CD14-positive monocyte (primary cell): ENCODE measurements at regions not wholly inside any gene's neighbourhood (a gene's known extent, or its start where the extent isn't known, plus 50 kb on each side); places are given as distances from the start of the nearest gene placed in this dataset.

Experiments
- DNase-seq, 3 donors: peaks; one replicate each; pipeline ENCODE4 v3.0.0-alpha.2; 2011 to 2022
- H2AFZ ChIP-seq: 2 replicates; pipeline ENCODE4 v1.6.0; 2012; ENCODE audit warnings: mild to moderate bottlenecking, low read depth, low read length, inconsistent platforms; ENCODE audit not compliant: insufficient read depth, poor library complexity, severe bottlenecking
- H3K27ac ChIP-seq, 2 donors: 1 replicate in 1 of 2; 2 replicates in 1 of 2; pipeline ENCODE4 v1.5.1; 2012 to 2013; ENCODE audit warnings: low read length in 2 of 2, control low read depth in 1 of 2, inconsistent platforms in 1 of 2, low read depth in 1 of 2, mild to moderate bottlenecking in 1 of 2
- H3K27me3 ChIP-seq, 2 donors: one replicate each; pipeline versions ENCODE4 v1.6.0 to v1.6.1; 2011 to 2013; ENCODE audit warnings: low read length in 2 of 2; ENCODE audit not compliant: control insufficient read depth in 2 of 2, insufficient read depth in 2 of 2
- H3K36me3 ChIP-seq, 2 donors: replicated peaks in 1 of 2; 1 replicate in 1 of 2; 2 replicates in 1 of 2; pipeline versions ENCODE4 v1.5.1 to v1.6.1; 2012 to 2013; ENCODE audit warnings: low read length in 2 of 2, control low read depth in 1 of 2, inconsistent platforms in 1 of 2, mild to moderate bottlenecking in 1 of 2; ENCODE audit not compliant: insufficient read depth in 2 of 2, control insufficient read depth in 1 of 2
- H3K4me1 ChIP-seq, 2 donors: 1 replicate in 1 of 2; 2 replicates in 1 of 2; pipeline versions ENCODE4 v1.5.1 to v1.6.1; 2012 to 2013; ENCODE audit warnings: low read length in 2 of 2, control low read depth in 1 of 2, inconsistent platforms in 1 of 2, mild to moderate bottlenecking in 1 of 2, moderate library complexity in 1 of 2; ENCODE audit not compliant: insufficient read depth in 2 of 2, control insufficient read depth in 1 of 2
- H3K4me2 ChIP-seq: replicated peaks from 2 replicates; pipeline ENCODE3; 2012; ENCODE audit warnings: low read length, moderate library complexity, mild to moderate bottlenecking; ENCODE audit not compliant: poor library complexity, severe bottlenecking; ENCODE audit errors: extremely low read depth
- H3K4me3 ChIP-seq, 3 experiments: fragments of 200-600 bp in 1 of 3; sonication (generic) in 1 of 3; replicated peaks in 1 of 3; 1 replicate in 2 of 3; 2 replicates in 1 of 3; pipeline ENCODE4 v1.5.1; 2011 to 2013; ENCODE audit warnings: low read length in 3 of 3, mild to moderate bottlenecking in 3 of 3, control low read depth in 2 of 3, low read depth in 2 of 3, inconsistent platforms in 1 of 3, moderate library complexity in 1 of 3
- H3K79me2 ChIP-seq: 2 replicates; pipeline ENCODE4 v1.6.0; 2012; ENCODE audit warnings: mild to moderate bottlenecking, control low read depth, inconsistent platforms, low read length, moderate library complexity; ENCODE audit not compliant: insufficient read depth
- H3K9ac ChIP-seq: 2 replicates; pipeline ENCODE4 v1.6.0; 2017; ENCODE audit warnings: low read length, mild to moderate bottlenecking; ENCODE audit not compliant: insufficient read depth, poor library complexity, severe bottlenecking
- H3K9me3 ChIP-seq, 2 donors: replicated peaks in 1 of 2; 1 replicate in 1 of 2; 2 replicates in 1 of 2; pipeline versions ENCODE4 v1.5.1 to v1.6.1; 2012 to 2013; ENCODE audit warnings: low read length in 2 of 2, control low read depth in 1 of 2; ENCODE audit not compliant: control insufficient read depth in 1 of 2, insufficient read depth in 1 of 2
- H4K20me1 ChIP-seq: 2 replicates; pipeline ENCODE4 v1.6.0; 2012; ENCODE audit warnings: mild to moderate bottlenecking, low read length, control low read depth, moderate library complexity; ENCODE audit not compliant: insufficient read depth
- H3K27ac Mint-ChIP-seq, 7 donors: one replicate each; pipeline ENCODE4 v1.8.0; 2020; ENCODE audit warnings: mild to moderate bottlenecking in 7 of 7, mixed read lengths in 7 of 7, moderate library complexity in 6 of 7, inconsistent platforms in 2 of 7
- H3K27me3 Mint-ChIP-seq, 3 donors: one replicate each; pipeline ENCODE4 v1.8.0; 2021 to 2022; ENCODE audit warnings: low read depth in 3 of 3, mild to moderate bottlenecking in 3 of 3, mixed read lengths in 3 of 3, moderate library complexity in 3 of 3, inconsistent platforms in 1 of 3
- H3K36me3 Mint-ChIP-seq, 2 donors: one replicate each; pipeline ENCODE4 v1.8.0; 2020; ENCODE audit warnings: mixed read lengths in 2 of 2, inconsistent platforms in 1 of 2, mild to moderate bottlenecking in 1 of 2
- H3K4me1 Mint-ChIP-seq: one replicate; pipeline ENCODE4 v1.8.0; 2020; ENCODE audit warnings: mild to moderate bottlenecking, mixed read lengths
- H3K4me3 Mint-ChIP-seq, 2 donors: one replicate each; pipeline ENCODE4 v1.8.0; 2020; ENCODE audit warnings: mild to moderate bottlenecking in 2 of 2, mixed read lengths in 2 of 2, moderate library complexity in 1 of 2
- H3K9me3 Mint-ChIP-seq, 7 donors: one replicate each; pipeline ENCODE4 v1.8.0; 2020 to 2022; ENCODE audit warnings: mixed read lengths in 7 of 7, mild to moderate bottlenecking in 6 of 7, moderate library complexity in 6 of 7, inconsistent platforms in 2 of 7
- CTCF ChIP-seq: fragments of 200-600 bp; IDR thresholded peaks from one replicate; pipeline ENCODE4 v1.8.0; 2022; ENCODE audit warnings: antibody characterized with exemption, mild to moderate bottlenecking
- WGBS: methylation state at CpG from one replicate; pipeline ENCODE4 v1.1.5; 2013; ENCODE audit warnings: missing lambda C conversion rate; ENCODE audit not compliant: insufficient coverage; 5-methylcytosine and 5-hydroxymethylcytosine counted together
- intact Hi-C, 2 donors: fragments of 100-400 bp; cut with micrococcal nuclease; formaldehyde crosslinking; loops; one replicate each; pipeline versions ENCODE4 v1.15.0 to v1.15.1; 2023

DNA sequence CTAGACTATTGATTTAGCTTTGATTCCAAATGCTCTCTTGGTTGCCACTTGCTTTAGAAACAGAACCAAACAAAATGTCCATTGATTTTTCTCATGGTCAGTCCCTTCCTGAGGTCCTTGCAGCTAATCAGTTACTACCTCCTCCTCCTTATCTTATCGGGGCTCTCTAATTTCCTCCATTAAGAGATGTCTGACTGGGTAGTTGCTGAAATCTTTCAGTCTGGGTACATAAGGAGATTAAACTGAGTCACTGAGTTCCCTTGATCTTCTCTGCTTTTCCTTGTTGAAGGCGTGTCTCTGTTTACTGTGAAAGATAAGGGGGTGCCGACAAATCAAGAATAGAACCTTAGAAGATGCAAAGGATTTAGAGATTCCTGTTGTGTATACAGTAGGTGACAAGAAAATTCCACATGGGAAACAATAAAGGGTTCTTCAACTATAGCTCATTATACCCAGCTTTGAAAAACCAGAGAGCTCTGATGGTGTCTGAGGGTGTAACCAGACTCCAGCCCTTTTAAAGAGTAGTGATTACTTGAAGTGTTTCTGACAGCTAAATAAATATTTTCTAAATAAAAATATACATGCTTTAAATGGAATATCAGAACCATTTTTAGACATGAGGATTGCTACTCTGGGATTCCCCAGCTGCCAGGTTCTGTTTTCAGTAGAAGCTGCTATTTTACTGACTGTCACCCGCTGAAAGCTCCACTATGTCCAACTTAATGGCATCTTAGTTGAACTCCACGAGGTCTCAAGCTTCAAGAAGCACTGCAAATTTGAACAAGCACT lies 791.3 kb upstream of the SOX9 start:
- Mint-ChIP-seq H3K9me3 (peaks cover 0 to 12% (median 7%) of the 10 kb centered on the region in 7 donors), H3K4me1 (no peaks in the 10 kb centered on the region), H3K27ac (no peak overlapping the region), H3K4me3 (no peak overlapping the region), H3K36me3 (no peaks in the 10 kb centered on the region), H3K27me3 (peaks cover 1 to 3% (median 2%) of the 10 kb centered on the region in 3 donors)
- Histone ChIP-seq H3K9me3 (no peaks in the 10 kb centered on the region), H3K27ac (no peak overlapping the region), H3K4me3 (no peak overlapping the region), H4K20me1 (no peaks in the 10 kb centered on the region), H3K9ac (no peak overlapping the region), H3K4me1 (no peaks in the 10 kb centered on the region), H2AFZ (no peak overlapping the region), H3K36me3 (no peaks in the 10 kb centered on the region), H3K4me2 (no peak overlapping the region), H3K27me3 (no peaks in the 10 kb centered on the region), H3K79me2 (no peaks in the 10 kb centered on the region)
- intact Hi-C loops = no loop called here
- no peak for DNase-seq
- WGBS = no CpG with 5 or more reads among the region's 5 CpGs
- no peak for TF ChIP-seq CTCF

GRCh38 chr17:71330099-71330375 lies 790.8 kb upstream of the SOX9 start:
- Mint-ChIP-seq H3K27ac (no peak overlapping the region), H3K27me3 (peaks cover 1 to 3% (median 2%) of the 10 kb centered on the region in 3 donors), H3K36me3 (no peaks in the 10 kb centered on the region), H3K4me3 (no peak overlapping the region), H3K9me3 (peaks cover 0 to 8% (median 4%) of the 10 kb centered on the region in 7 donors), H3K4me1 (no peaks in the 10 kb centered on the region)
- Histone ChIP-seq H3K4me1 (no peaks in the 10 kb centered on the region), H3K9ac (no peak overlapping the region), H4K20me1 (no peaks in the 10 kb centered on the region), H3K9me3 (no peaks in the 10 kb centered on the region), H3K27ac (no peak overlapping the region), H3K4me2 (no peak overlapping the region), H3K4me3 (no peak overlapping the region), H3K79me2 (no peaks in the 10 kb centered on the region), H2AFZ (no peak overlapping the region), H3K27me3 (no peaks in the 10 kb centered on the region), H3K36me3 (no peaks in the 10 kb centered on the region)
- no peak for DNase-seq
- intact Hi-C loops = no loop called here
- no peak for TF ChIP-seq CTCF
- WGBS = no CpG with 5 or more reads among the region's 2 CpGs
